Jurkat, Clone E6-1 (cell line): ENCODE measurements at regions not wholly inside any gene's neighbourhood (a gene's known extent, or its start where the extent isn't known, plus 50 kb on each side); places are given as distances from the start of the nearest gene placed in this dataset.
A peak's percentile ranks its signal among the peaks of the same experiment; 100 is the strongest.
"Not testable (repeated sequence)": the region's sequence is repeated elsewhere in the genome, so short reads cannot be mapped to it uniquely, and the experiment has no call there.

Experiments
- DNase-seq: peaks from one replicate; pipeline ENCODE4 v3.0.0-alpha.2; 2011; ENCODE audit warnings: low read depth, low spot score
- H3K4me3 ChIP-seq: 2 replicates; pipeline ENCODE4 v1.5.1; 2011; ENCODE audit warnings: mild to moderate bottlenecking, low read length, control low read depth, moderate library complexity

GRCh38 chrX:39067866-39068265 is 266.6 kb downstream of the MID1IP1 start:
- H3K4me3 ChIP-seq, result no peak overlapping the region
- no peak for DNase-seq

GRCh38 chrX:39068634-39069033 is 267.4 kb downstream of the MID1IP1 start:
- H3K4me3 ChIP-seq, DNase-seq: not testable (repeated sequence)

- no peak overlapping the region for H3K4me3 ChIP-seq
- DNase-seq, result no peak
Measured at GRCh38 chrX:39070009-39070408, 268.8 kb downstream of the MID1IP1 start.

GRCh38 chrX:39073131-39073530 is 271.9 kb downstream of the MID1IP1 start:
- DNase-seq, result no peak
- H3K4me3 ChIP-seq, result no peak overlapping the region

- no peak for DNase-seq
- H3K4me3 ChIP-seq, result no peak overlapping the region
Measured at GRCh38 chrX:39096599-39096998, 295.3 kb downstream of the MID1IP1 start.

- H3K4me3 ChIP-seq, result no peak overlapping the region
Measured at GRCh38 chrX:39104745-39105144, 303.5 kb downstream of the MID1IP1 start.

GRCh38 chrX:39112143-39112542 is 310.9 kb downstream of the MID1IP1 start:
- no peak overlapping the region for H3K4me3 ChIP-seq
- DNase-seq, result no peak

More at GRCh38 chrX:39104745-39105144, 303.5 kb downstream of the MID1IP1 start:
- no peak for DNase-seq

- DNase-seq, result no peak
- no peak overlapping the region for H3K4me3 ChIP-seq
Measured at GRCh38 chrX:39115166-39115565, 313.9 kb downstream of the MID1IP1 start.

GRCh38 chrX:39117101-39117500 is 315.8 kb downstream of the MID1IP1 start:
- no peak for DNase-seq
- no peak overlapping the region for H3K4me3 ChIP-seq

GRCh38 chrX:39121903-39122302 is 320.6 kb downstream of the MID1IP1 start:
- DNase-seq, result no peak
- no peak overlapping the region for H3K4me3 ChIP-seq

- DNase-seq, result no peak
- no peak overlapping the region for H3K4me3 ChIP-seq
Measured at GRCh38 chrX:39125834-39126233, 324.6 kb downstream of the MID1IP1 start.

- peak; percentile 14 for DNase-seq
- H3K4me3 ChIP-seq, result no peak overlapping the region
Measured at GRCh38 chrX:39133971-39134370, 332.7 kb downstream of the MID1IP1 start.

GRCh38 chrX:39137363-39137954 is 336.2 kb downstream of the MID1IP1 start:
- DNase-seq, result no peak
- no peak overlapping the region for H3K4me3 ChIP-seq

GRCh38 chrX:39140581-39140980 is 339.3 kb downstream of the MID1IP1 start:
- H3K4me3 ChIP-seq, result no peak overlapping the region

GRCh38 chrX:39144323-39144722 is 343.1 kb downstream of the MID1IP1 start:
- H3K4me3 ChIP-seq, result no peak overlapping the region
- no peak for DNase-seq

More at GRCh38 chrX:39140581-39140980, 339.3 kb downstream of the MID1IP1 start:
- no peak for DNase-seq

- no peak for DNase-seq
- H3K4me3 ChIP-seq, result no peak overlapping the region
Measured at GRCh38 chrX:39144956-39145355, 343.7 kb downstream of the MID1IP1 start.

- H3K4me3 ChIP-seq, result no peak overlapping the region
- no peak for DNase-seq
Measured at GRCh38 chrX:39145859-39146258, 344.6 kb downstream of the MID1IP1 start.

- peak; percentile 40 for DNase-seq
- H3K4me3 ChIP-seq, result no peak overlapping the region
Measured at GRCh38 chrX:39149761-39150160, 348.5 kb downstream of the MID1IP1 start.

GRCh38 chrX:39150220-39150619 is 349.0 kb downstream of the MID1IP1 start:
- no peak overlapping the region for H3K4me3 ChIP-seq
- DNase-seq, result no peak

- no peak for DNase-seq
- no peak overlapping the region for H3K4me3 ChIP-seq
Measured at GRCh38 chrX:39150621-39151020, 349.4 kb downstream of the MID1IP1 start.

- H3K4me3 ChIP-seq, result no peak overlapping the region
- peak; percentile 7 for DNase-seq
Measured at GRCh38 chrX:39152106-39152649, 350.9 kb downstream of the MID1IP1 start.
